K562 (cell line): ENCODE measurements at regions not wholly inside any gene's neighbourhood (a gene's known extent, or its start where the extent isn't known, plus 50 kb on each side); places are given as distances from the start of the nearest gene placed in this dataset.

Experiments used
- ATAC-seq: fragments of 200-7000 bp; cut with Tn5 transposase; 3 replicates; pipeline ENCODE4 v1.9.1; 2020; ENCODE audit warnings: moderate library complexity
- BruUV-seq: library from RNA; stranded (reverse); fragments of 400-500 nt; replicated peaks from 2 replicates; lab custom pipeline; 2021; lab: Mats Ljungman, UMichigan
- CTCF ChIA-PET: fragments of 300-600 bp; formaldehyde crosslinking; extraction: SDS; loops from one replicate; lab custom pipeline; 2021; ENCODE audit warnings: low intra/inter-chr PET ratio; lab: Yijun Ruan, JAX
- POLR2A ChIA-PET: fragments of 300-600, 350-650 bp; sonication (Branson Sonifier 250); formaldehyde crosslinking; extraction: SDS; loops from one replicate; lab custom pipeline; 2021; ENCODE audit warnings: antibody characterized with exemption, inconsistent platforms; lab: Yijun Ruan, JAX
- DNase-seq, 4 experiments: peaks; one replicate each; pipeline versions ENCODE4 v3.0.0 to v3.0.0-alpha.2; 2011 to 2018; ENCODE audit warnings: low spot score in 3 of 4, mixed read lengths in 3 of 4; ENCODE audit errors: extremely low read depth in 1 of 4
- FAIRE-seq: peaks from 2 replicates; lab custom pipeline; 2011; peaks lifted over from hg19 to GRCh38; lab: Jason Lieb, UNC
- H2AFZ ChIP-seq: 2 replicates; pipeline ENCODE4 v1.6.0; 2011; ENCODE audit warnings: low read depth, low read length, control low read depth, inconsistent platforms
- H3K27ac ChIP-seq: fragments of 200-600 bp; 3 replicates; pipeline ENCODE4 v1.8.0; 2011; ENCODE audit warnings: low read depth, mild to moderate bottlenecking, control low read depth, inconsistent platforms, low read length, moderate library complexity, mixed read lengths; ENCODE audit errors: extremely low read depth
- H3K27me3 ChIP-seq, 2 experiments: fragments of 300-600 bp in 1 of 2; 2 replicates in 1 of 2; 3 replicates in 1 of 2; pipeline versions ENCODE4 v1.6.0 to v1.8.0; 2011; ENCODE audit warnings: inconsistent platforms in 2 of 2, low read length in 2 of 2, mild to moderate bottlenecking in 1 of 2, mixed read lengths in 1 of 2, moderate library complexity in 1 of 2; ENCODE audit not compliant: control insufficient read depth in 2 of 2, insufficient read depth in 2 of 2
- H3K36me3 ChIP-seq: fragments of 300-600 bp; 3 replicates; pipeline ENCODE4 v1.8.0; 2011; ENCODE audit warnings: mild to moderate bottlenecking, low read length, inconsistent platforms; ENCODE audit not compliant: control insufficient read depth, insufficient read depth
- H3K4me1 ChIP-seq, 2 experiments: fragments of 200-600 bp in 1 of 2; replicated peaks in 1 of 2; 2 replicates in 1 of 2; 3 replicates in 1 of 2; pipeline versions ENCODE4 v1.5.1 to v1.8.0; 2011; ENCODE audit warnings: inconsistent platforms in 2 of 2, low read length in 2 of 2, mild to moderate bottlenecking in 1 of 2, mixed read lengths in 1 of 2, moderate library complexity in 1 of 2; ENCODE audit not compliant: control insufficient read depth in 2 of 2, insufficient read depth in 2 of 2
- H3K4me2 ChIP-seq: 2 replicates; pipeline ENCODE4 v1.6.1; 2011; ENCODE audit warnings: low read length, control low read depth, inconsistent platforms, mixed read lengths; ENCODE audit not compliant: insufficient read depth
- H3K4me3 ChIP-seq: fragments of 200-600 bp; sonication (generic), shearing (Covaris generic); 2 replicates; pipeline ENCODE4 v1.5.1; 2016; ENCODE audit warnings: control low read depth, inconsistent platforms
- H3K79me2 ChIP-seq: fragments of 200-600 bp; 3 replicates; pipeline ENCODE4 v1.8.0; 2011; ENCODE audit warnings: low read length, inconsistent platforms; ENCODE audit not compliant: control insufficient read depth, insufficient read depth
- H3K9ac ChIP-seq, 2 experiments: 2 replicates each; pipeline versions ENCODE4 v1.6.0 to v1.6.1; 2011; ENCODE audit warnings: low read depth in 2 of 2, low read length in 2 of 2, control low read depth in 1 of 2, inconsistent platforms in 1 of 2, mild to moderate bottlenecking in 1 of 2, mixed read lengths in 1 of 2; ENCODE audit not compliant: insufficient read depth in 1 of 2
- H3K9me1 ChIP-seq: one replicate; pipeline ENCODE4 v1.6.0; 2011; ENCODE audit warnings: inconsistent platforms, mild to moderate bottlenecking, low read length, moderate library complexity; ENCODE audit not compliant: control insufficient read depth, insufficient read depth
- H3K9me3 ChIP-seq: replicated peaks from 2 replicates; pipeline ENCODE4 v1.5.1; 2011; ENCODE audit warnings: low read depth, low read length, inconsistent platforms; ENCODE audit not compliant: control insufficient read depth, insufficient read depth
- H4K20me1 ChIP-seq: replicated peaks from 2 replicates; pipeline ENCODE4 v1.6.1; 2011; ENCODE audit warnings: low read length, inconsistent platforms, mixed read lengths; ENCODE audit not compliant: control insufficient read depth, insufficient read depth
- CAMTA2 ChIP-seq: fragments of 250-450 bp; sonication (Bioruptor Pico); conservative IDR thresholded peaks from 2 replicates; pipeline ENCODE4 v1.5.1; 2022
- CSDE1 ChIP-seq, 2 experiments: fragments of 450-650 bp; IDR thresholded peaks; 2 replicates each; pipeline ENCODE4 v1.6.1; 2016; ENCODE audit warnings: mild to moderate bottlenecking in 1 of 2
- DEAF1 ChIP-seq: fragments of 450-650 bp; formaldehyde crosslinking; IDR thresholded peaks from 2 replicates; pipeline ENCODE4 v1.4.0; 2020; ENCODE audit warnings: mild to moderate bottlenecking, moderate library complexity
- HINFP ChIP-seq: fragments of 450-650 bp; conservative IDR thresholded peaks from 2 replicates; pipeline ENCODE4 v1.6.1; 2016; ENCODE audit warnings: missing genetic modification characterization, low read depth, mild to moderate bottlenecking, control low read depth, missing compliant biosample characterization
- JUNB ChIP-seq: fragments of 450-650 bp; formaldehyde crosslinking; conservative IDR thresholded peaks from 2 replicates; pipeline ENCODE4 v1.4.0; 2020; ENCODE audit warnings: mild to moderate bottlenecking
- KLF1 ChIP-seq: fragments of 450-650 bp; IDR thresholded peaks from 2 replicates; pipeline ENCODE4 v1.6.1; 2016; ENCODE audit warnings: missing genetic modification characterization, missing compliant biosample characterization
- SMAD1 ChIP-seq: fragments of 150-350 bp; IDR thresholded peaks from 2 replicates; pipeline ENCODE4 v1.6.1; 2014; ENCODE audit warnings: low read length, low read depth; ENCODE audit not compliant: partially characterized antibody
- TCF7L2 ChIP-seq: fragments of 150-350 bp; IDR thresholded peaks from 2 replicates; pipeline ENCODE4 v1.6.1; 2016; ENCODE audit warnings: low read depth, mild to moderate bottlenecking, low read length, moderate library complexity
- ZNF263 ChIP-seq: sonication (generic); formaldehyde crosslinking; IDR thresholded peaks from 2 replicates; pipeline ENCODE4 v1.8.0; 2022; ENCODE audit warnings: mild to moderate bottlenecking, missing genetic modification reagents, borderline replicate concordance
- ZNF644 ChIP-seq: fragments of 200-800 bp; sonication (Bioruptor generic); IDR thresholded peaks from 2 replicates; pipeline ENCODE4 v1.6.1; 2016; ENCODE audit warnings: low read depth, missing genetic modification characterization, missing compliant biosample characterization
- ZNF717 ChIP-seq: fragments of 250-450 bp; sonication (Bioruptor Pico); IDR thresholded peaks from 2 replicates; pipeline ENCODE4 v1.5.0; 2021
- WGBS: fragments of 100-300 bp; shearing (Covaris generic); methylation state at CpG from one replicate; pipeline ENCODE4 v1.1.6; 2016; ENCODE audit warnings: low coverage, mixed read lengths; ENCODE audit not compliant: insufficient coverage; ENCODE audit errors: missing lambda C conversion rate; 5-methylcytosine and 5-hydroxymethylcytosine counted together
- in situ Hi-C: fragments of 300-500 bp; cut with MboI; formaldehyde crosslinking; loops from 4 replicates; pipeline ENCODE4 v1.15.0; 2018; ENCODE audit warnings: inconsistent platforms, mixed read lengths
- intact Hi-C: fragments of 100-400 bp; cut with micrococcal nuclease; formaldehyde crosslinking; loops from 2 replicates; pipeline ENCODE4 v1.14.2; 2022

- TF ChIP-seq SMAD1 (no peak), JUNB (no peak), TCF7L2 (no peak), ZNF717 (CRISPR knock-in tag) (no peak), ZNF644 (tag) (no peak), CSDE1 (IDR thresholded peaks at IDR 0.05) (no peak), KLF1 (tag) (no peak), HINFP (tag) (no peak), CAMTA2 (CRISPR knock-in tag) (no peak)
These were observed 55.0 kb upstream of the LBX1 start (continued) for GRCh38 chr10:101284101-101284743.

GRCh38 chr10:101284744-101285463 is 55.6 kb upstream of the LBX1 start:
- FAIRE-seq (no peak), DNase-seq (no peak), ATAC-seq (no peak)
- in situ Hi-C loops: no loop called here
- Histone ChIP-seq H3K4me2 (no peak overlapping the region), H2AFZ (no peak overlapping the region), H3K27ac (no peak overlapping the region), H3K4me1 (peaks cover 0 to 9% of the 10 kb centered on the region in 2 experiments; a peak in 2 of 5 replicates), H3K79me2 (no peaks in the 10 kb centered on the region), H3K9ac (no peak overlapping the region), H3K36me3 (no peaks in the 10 kb centered on the region), H3K27me3 (peaks cover 5 to 43% of the 10 kb centered on the region in 2 experiments; a peak in 4 of 5 replicates), H3K9me1 (no peaks in the 10 kb centered on the region), H3K9me3 (no peaks in the 10 kb centered on the region), H4K20me1 (no peaks in the 10 kb centered on the region), H3K4me3 (no peak overlapping the region)
- TF ChIP-seq DEAF1 (CRISPR knock-in tag) (no peak), ZNF263 (CRISPR knock-in tag) (0 out of 2 replicates have a peak, but pooled peaks have one; percentile 35)
- ChIA-PET POLR2A (no interaction called here), CTCF (no interaction called here)
- intact Hi-C loops: loop anchor here (5.0 kb wide), 1 partner anchor 123 kb away; no protein-coding TSS in a partner anchor
- 6% methylated on average over 6 of the region's 7 CpGs for WGBS
- BruUV-seq: no TSS peak
